GM23338 (cell line): ENCODE measurements at regions not wholly inside any gene's neighbourhood (a gene's known extent, or its start where the extent isn't known, plus 50 kb on each side); places are given as distances from the start of the nearest gene placed in this dataset.
A peak's percentile ranks its signal among the peaks of the same experiment; 100 is the strongest.

ENCODE experiments used
- ATAC-seq: fragments of 200-7000 bp; cut with Tn5 transposase; 3 replicates; pipeline ENCODE4 v1.9.1; 2020
- DNase-seq: peaks from one replicate; pipeline ENCODE4 v3.0.0-alpha.2; 2015; ENCODE audit warnings: low spot score
- H2AFZ ChIP-seq: fragments of 200-600 bp; sonication (generic); 2 replicates; pipeline ENCODE4 v1.8.0; 2016; ENCODE audit warnings: antibody characterized with exemption, mild to moderate bottlenecking, moderate library complexity
- H3F3A ChIP-seq: fragments of 200-600 bp; sonication (generic); replicated peaks from 2 replicates; pipeline ENCODE4 v1.8.0; 2017; ENCODE audit warnings: antibody characterized with exemption, mixed run types, low read depth
- H3K27ac ChIP-seq: fragments of 200-600 bp; sonication (generic); 2 replicates; pipeline ENCODE4 v1.6.1; 2016; ENCODE audit warnings: low read depth
- H3K27me3 ChIP-seq: fragments of 200-600 bp; sonication (generic); 2 replicates; pipeline ENCODE4 v1.8.0; 2016; ENCODE audit warnings: mild to moderate bottlenecking, mixed run types, moderate library complexity; ENCODE audit not compliant: insufficient read depth
- H3K36me3 ChIP-seq: fragments of 200-600 bp; sonication (generic); 2 replicates; pipeline ENCODE4 v1.8.0; 2016; ENCODE audit warnings: mild to moderate bottlenecking; ENCODE audit not compliant: insufficient read depth
- H3K4me1 ChIP-seq: fragments of 200-600 bp; sonication (generic); 2 replicates; pipeline ENCODE4 v1.8.0; 2016; ENCODE audit warnings: mild to moderate bottlenecking, moderate library complexity; ENCODE audit not compliant: insufficient read depth
- H3K4me2 ChIP-seq: fragments of 200-600 bp; sonication (generic); 2 replicates; pipeline ENCODE4 v1.7.1; 2017; ENCODE audit warnings: mixed run types
- H3K4me3 ChIP-seq: fragments of 200-600 bp; sonication (generic); 2 replicates; pipeline ENCODE4 v1.6.1; 2016; ENCODE audit warnings: mixed run types
- H3K79me2 ChIP-seq: fragments of 200-600 bp; sonication (generic); replicated peaks from 2 replicates; pipeline ENCODE4 v1.8.0; 2017; ENCODE audit warnings: mild to moderate bottlenecking; ENCODE audit not compliant: insufficient read depth
- H3K9me2 ChIP-seq: fragments of 200-600 bp; sonication (generic); 2 replicates; pipeline ENCODE4 v1.8.0; 2017; ENCODE audit not compliant: insufficient read depth
- H4K20me1 ChIP-seq: fragments of 200-600 bp; sonication (generic); replicated peaks from 2 replicates; pipeline ENCODE4 v1.8.0; 2017; ENCODE audit warnings: mild to moderate bottlenecking; ENCODE audit not compliant: insufficient read depth
- H3K27ac Mint-ChIP-seq: 2 replicates; pipeline ENCODE4 v1.8.0; 2020; ENCODE audit warnings: inconsistent platforms, mild to moderate bottlenecking, moderate library complexity, mixed read lengths
- H3K27me3 Mint-ChIP-seq: 3 replicates; pipeline ENCODE4 v1.8.0; 2022; ENCODE audit warnings: low read depth, mild to moderate bottlenecking, moderate library complexity, mixed read lengths, inconsistent platforms; ENCODE audit not compliant: insufficient read depth, poor library complexity
- H3K36me3 Mint-ChIP-seq: 3 replicates; pipeline ENCODE4 v1.8.0; 2021; ENCODE audit warnings: low read depth, mild to moderate bottlenecking, inconsistent platforms, moderate library complexity, mixed read lengths
- H3K4me1 Mint-ChIP-seq: 3 replicates; pipeline ENCODE4 v1.8.0; 2020; ENCODE audit warnings: mild to moderate bottlenecking, inconsistent platforms, mixed read lengths
- H3K4me3 Mint-ChIP-seq: 3 replicates; pipeline ENCODE4 v1.8.0; 2021; ENCODE audit warnings: moderate library complexity, mild to moderate bottlenecking, inconsistent platforms, mixed read lengths
- H3K9me3 Mint-ChIP-seq: 3 replicates; pipeline ENCODE4 v1.8.0; 2020; ENCODE audit warnings: moderate library complexity, mild to moderate bottlenecking, inconsistent platforms, mixed read lengths
- EZH2 ChIP-seq: fragments of 200-600 bp; sonication (generic); IDR thresholded peaks from one replicate; pipeline ENCODE4 v1.8.0; 2017; ENCODE audit warnings: antibody characterized with exemption, mild to moderate bottlenecking, low read depth; ENCODE audit not compliant: unreplicated experiment
- EZH2phosphoT487 ChIP-seq: fragments of 200-600 bp; sonication (generic); IDR thresholded peaks from one replicate; pipeline ENCODE4 v1.8.1; 2018; ENCODE audit warnings: antibody characterized with exemption; ENCODE audit not compliant: unreplicated experiment
- JUNB ChIP-seq: IDR thresholded peaks from one replicate; pipeline ENCODE4 v1.6.1; 2016; ENCODE audit warnings: antibody characterized with exemption; ENCODE audit not compliant: unreplicated experiment
- NANOG ChIP-seq: IDR thresholded peaks from 2 replicates; pipeline ENCODE4 v1.6.1; 2016; ENCODE audit warnings: antibody characterized with exemption, borderline replicate concordance
- POLR2AphosphoS5 ChIP-seq: IDR thresholded peaks from 2 replicates; pipeline ENCODE4 v1.6.1; 2016; ENCODE audit warnings: antibody characterized with exemption, low read depth
- REST ChIP-seq: IDR thresholded peaks from one replicate; pipeline ENCODE4 v1.6.1; 2018; ENCODE audit warnings: antibody characterized with exemption; ENCODE audit not compliant: unreplicated experiment
- STAT1 ChIP-seq: IDR thresholded peaks from one replicate; pipeline ENCODE4 v1.6.1; 2016; ENCODE audit warnings: antibody characterized with exemption; ENCODE audit not compliant: unreplicated experiment
- ZNF331 ChIP-seq: fragments of 250-450 bp; sonication (Bioruptor Pico); IDR thresholded peaks from 2 replicates; pipeline ENCODE4 v1.5.0; 2020; ENCODE audit warnings: low read depth, mild to moderate bottlenecking, moderate library complexity
- TF ChIP-seq, protein P1 (sequence below): IDR thresholded peaks from 2 replicates; pipeline ENCODE4 v1.6.1; 2016; ENCODE audit warnings: antibody characterized with exemption
- TF ChIP-seq, protein P2 (sequence below), 2 experiments: fragments of 200-600 bp in 1 of 2; sonication (generic) in 1 of 2; conservative IDR thresholded peaks; 2 replicates each; pipeline versions ENCODE4 v1.5.1 to v1.6.1; 2016 to 2017; ENCODE audit warnings: antibody characterized with exemption in 2 of 2, low read depth in 2 of 2, mild to moderate bottlenecking in 2 of 2, moderate library complexity in 1 of 2

DNA sequence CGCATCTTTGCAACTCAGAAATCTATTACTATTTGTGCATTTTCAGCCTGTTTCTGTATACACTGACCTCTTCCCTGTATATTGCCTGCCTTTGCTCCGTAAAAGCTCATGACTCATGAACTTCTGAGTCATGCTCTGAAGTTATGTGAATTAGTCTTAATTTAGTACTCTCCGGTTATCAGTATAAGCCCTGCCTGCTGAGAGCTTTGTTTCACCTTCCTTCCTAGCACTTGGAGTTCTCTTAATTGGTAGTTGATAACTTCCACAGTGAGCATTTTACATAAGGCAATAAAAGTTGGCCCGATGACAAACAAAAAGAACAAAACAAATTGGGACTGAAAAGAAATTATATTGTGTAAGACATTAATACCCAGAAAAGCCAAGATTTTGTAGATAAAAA, 231.4 kb downstream of the GJA1 start:
- no peaks in the 10 kb centered on the region for H3K36me3 Mint-ChIP-seq
- H3K4me3 Mint-ChIP-seq, result no peak overlapping the region
- TF ChIP-seq EZH2phosphoT487 (no peak), JUNB (no peak), EZH2 (no peak), ZNF331 (no peak), REST (no peak), POLR2AphosphoS5 (no peak), NANOG (no peak)
- TF ChIP-seq, protein P1, sequence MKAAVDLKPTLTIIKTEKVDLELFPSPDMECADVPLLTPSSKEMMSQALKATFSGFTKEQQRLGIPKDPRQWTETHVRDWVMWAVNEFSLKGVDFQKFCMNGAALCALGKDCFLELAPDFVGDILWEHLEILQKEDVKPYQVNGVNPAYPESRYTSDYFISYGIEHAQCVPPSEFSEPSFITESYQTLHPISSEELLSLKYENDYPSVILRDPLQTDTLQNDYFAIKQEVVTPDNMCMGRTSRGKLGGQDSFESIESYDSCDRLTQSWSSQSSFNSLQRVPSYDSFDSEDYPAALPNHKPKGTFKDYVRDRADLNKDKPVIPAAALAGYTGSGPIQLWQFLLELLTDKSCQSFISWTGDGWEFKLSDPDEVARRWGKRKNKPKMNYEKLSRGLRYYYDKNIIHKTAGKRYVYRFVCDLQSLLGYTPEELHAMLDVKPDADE, result no peak
- TF ChIP-seq, protein P2, sequence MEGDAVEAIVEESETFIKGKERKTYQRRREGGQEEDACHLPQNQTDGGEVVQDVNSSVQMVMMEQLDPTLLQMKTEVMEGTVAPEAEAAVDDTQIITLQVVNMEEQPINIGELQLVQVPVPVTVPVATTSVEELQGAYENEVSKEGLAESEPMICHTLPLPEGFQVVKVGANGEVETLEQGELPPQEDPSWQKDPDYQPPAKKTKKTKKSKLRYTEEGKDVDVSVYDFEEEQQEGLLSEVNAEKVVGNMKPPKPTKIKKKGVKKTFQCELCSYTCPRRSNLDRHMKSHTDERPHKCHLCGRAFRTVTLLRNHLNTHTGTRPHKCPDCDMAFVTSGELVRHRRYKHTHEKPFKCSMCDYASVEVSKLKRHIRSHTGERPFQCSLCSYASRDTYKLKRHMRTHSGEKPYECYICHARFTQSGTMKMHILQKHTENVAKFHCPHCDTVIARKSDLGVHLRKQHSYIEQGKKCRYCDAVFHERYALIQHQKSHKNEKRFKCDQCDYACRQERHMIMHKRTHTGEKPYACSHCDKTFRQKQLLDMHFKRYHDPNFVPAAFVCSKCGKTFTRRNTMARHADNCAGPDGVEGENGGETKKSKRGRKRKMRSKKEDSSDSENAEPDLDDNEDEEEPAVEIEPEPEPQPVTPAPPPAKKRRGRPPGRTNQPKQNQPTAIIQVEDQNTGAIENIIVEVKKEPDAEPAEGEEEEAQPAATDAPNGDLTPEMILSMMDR (conservative IDR thresholded peaks at IDR 0.05; ENCODE audit: low read depth in 2 of 2), result no peak
- Histone ChIP-seq H3K36me3 (no peaks in the 10 kb centered on the region), H2AFZ (peak overlapping the region; percentile 72; the same call in 1 of the 2 replicates), H3K4me3 (no peak overlapping the region), H3K9me2 (no peaks in the 10 kb centered on the region), H3K4me1 (no peaks in the 10 kb centered on the region), H3K27ac (no peak overlapping the region), H3K27me3 (no peaks in the 10 kb centered on the region), H4K20me1 (no peaks in the 10 kb centered on the region), H3F3A (no peaks in the 10 kb centered on the region), H3K79me2 (no peaks in the 10 kb centered on the region), H3K4me2 (no peak overlapping the region)
- H3K4me1 Mint-ChIP-seq, result no peaks in the 10 kb centered on the region
- H3K9me3 Mint-ChIP-seq, result no peaks in the 10 kb centered on the region
- ATAC-seq (no peak), DNase-seq (no peak)
- H3K27ac Mint-ChIP-seq, result no peak overlapping the region
- H3K27me3 Mint-ChIP-seq, result no peaks in the 10 kb centered on the region

DNA sequence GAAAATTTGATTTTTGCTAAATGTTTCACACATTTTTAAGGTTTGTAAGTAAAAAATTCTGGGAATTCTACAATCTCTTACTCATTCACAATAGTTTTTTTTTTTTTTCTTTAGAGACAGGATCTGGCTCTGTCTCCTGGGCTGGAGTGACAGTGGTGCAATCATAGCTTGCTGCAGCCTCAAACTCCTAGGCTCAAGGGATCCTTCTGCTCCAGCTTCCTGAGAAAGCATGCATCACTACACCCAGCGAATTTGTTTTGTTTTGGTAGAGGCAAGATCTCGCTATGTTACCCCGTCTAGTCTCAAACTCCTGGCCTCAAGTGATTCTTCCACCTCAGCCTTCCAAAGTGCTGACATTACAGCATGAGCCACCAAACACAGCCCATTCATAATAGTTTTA, 232.8 kb downstream of the GJA1 start:
- Mint-ChIP-seq H3K9me3 (no peaks in the 10 kb centered on the region), H3K27me3 (no peaks in the 10 kb centered on the region), H3K27ac (no peak overlapping the region), H3K4me1 (no peaks in the 10 kb centered on the region), H3K36me3 (no peaks in the 10 kb centered on the region), H3K4me3 (no peak overlapping the region)
- Histone ChIP-seq H3K4me1 (no peaks in the 10 kb centered on the region), H3K79me2 (no peaks in the 10 kb centered on the region), H3K27ac (no peak overlapping the region), H3K4me2 (no peak overlapping the region), H3K9me2 (no peaks in the 10 kb centered on the region), H3K36me3 (no peaks in the 10 kb centered on the region), H3K27me3 (no peaks in the 10 kb centered on the region), H3K4me3 (no peak overlapping the region), H2AFZ (no peak overlapping the region; the same call in 1 of the 2 replicates), H4K20me1 (no peaks in the 10 kb centered on the region), H3F3A (no peaks in the 10 kb centered on the region)
- no peak for DNase-seq
- TF ChIP-seq EZH2 (no peak), POLR2AphosphoS5 (no peak), STAT1 (no peak), NANOG (no peak), ZNF331 (no peak), EZH2phosphoT487 (no peak)
- TF ChIP-seq, protein P1, result no peak
- ATAC-seq, result no peak
